SK-N-DZ (cell line): ENCODE measurements at regions not wholly inside any gene's neighbourhood (a gene's known extent, or its start where the extent isn't known, plus 50 kb on each side); places are given as distances from the start of the nearest gene placed in this dataset.
A peak's percentile ranks its signal among the peaks of the same experiment; 100 is the strongest.

Experiments
- DNase-seq: peaks from one replicate; pipeline ENCODE4 v3.0.0-alpha.2; 2015; ENCODE audit warnings: low spot score

DNA sequence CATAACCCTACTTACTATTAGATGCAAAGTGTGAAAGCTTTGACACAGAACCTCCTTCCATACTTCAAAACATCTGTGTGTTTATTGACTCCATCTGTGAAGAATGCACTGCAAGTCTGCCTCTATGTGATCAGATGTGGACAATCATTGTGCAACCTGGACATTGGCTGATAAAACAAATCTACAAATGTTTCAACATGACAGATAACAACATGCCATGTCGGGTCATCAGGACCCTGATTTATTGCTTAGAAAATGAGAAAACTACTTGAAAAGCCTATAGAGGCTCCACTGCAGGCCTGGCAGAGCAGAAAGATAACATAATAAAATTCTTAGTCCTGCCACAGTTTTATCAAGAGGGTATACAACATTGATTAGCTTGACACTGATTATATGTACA, 1286.4 kb downstream of the GRIK2 start:
- peak; percentile 83 for DNase-seq

DNA sequence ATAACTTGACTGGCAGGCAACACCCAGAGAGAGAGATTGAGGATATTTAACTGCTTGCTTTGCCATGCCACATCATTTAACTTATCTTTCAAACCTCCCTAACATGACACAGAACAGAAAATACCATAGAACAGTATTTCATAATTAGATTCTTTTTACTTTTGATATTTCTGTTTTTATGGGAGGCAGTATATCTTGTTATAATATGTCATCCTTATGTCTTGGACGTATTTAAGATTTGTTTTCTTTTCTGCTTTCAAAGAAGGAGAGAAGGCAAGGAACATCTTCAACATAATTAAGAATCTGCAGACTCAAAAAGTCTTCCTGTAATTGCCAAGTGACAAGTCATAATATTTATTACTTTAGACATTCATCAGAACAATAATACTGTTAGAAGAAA, 1283.7 kb downstream of the GRIK2 start:
- peak; percentile 46 for DNase-seq

DNA sequence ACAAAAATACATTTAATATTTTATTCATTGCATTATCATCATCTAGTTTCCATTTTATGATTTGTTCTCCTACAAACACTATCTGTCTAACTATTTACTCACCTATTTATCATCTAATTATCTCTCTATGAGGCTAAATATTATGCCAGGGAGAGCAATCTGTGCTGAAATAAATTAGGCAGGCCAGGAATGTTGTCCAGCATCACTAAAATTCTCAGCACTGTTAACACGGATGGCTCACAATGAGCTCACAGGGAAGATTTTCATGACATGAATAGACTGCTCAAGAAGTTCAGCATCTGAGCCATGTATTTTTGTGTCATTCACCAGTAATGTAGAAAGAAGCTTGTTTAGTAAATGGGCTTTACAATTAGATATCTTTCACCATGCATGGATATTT, 1277.2 kb downstream of the GRIK2 start:
- no peak for DNase-seq

DNA sequence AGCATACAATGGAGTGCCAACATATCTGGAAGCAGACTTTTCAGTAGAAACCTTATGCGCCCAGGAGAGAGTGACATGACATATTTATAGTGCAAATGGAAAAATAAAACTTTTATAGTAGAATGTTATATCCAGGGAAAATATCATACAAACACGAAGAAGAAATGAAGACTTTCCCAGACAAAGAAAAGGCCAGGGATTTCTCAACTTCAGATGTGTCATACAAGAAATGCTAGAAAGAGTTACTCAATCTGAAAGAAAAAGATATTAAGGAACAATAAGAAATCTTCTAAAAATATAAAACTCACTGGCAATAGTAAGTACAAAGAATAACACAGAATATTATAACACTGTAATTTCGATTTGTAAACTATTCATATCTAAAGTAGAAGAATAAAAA, 1269.3 kb downstream of the GRIK2 start:
- no peak for DNase-seq

DNA sequence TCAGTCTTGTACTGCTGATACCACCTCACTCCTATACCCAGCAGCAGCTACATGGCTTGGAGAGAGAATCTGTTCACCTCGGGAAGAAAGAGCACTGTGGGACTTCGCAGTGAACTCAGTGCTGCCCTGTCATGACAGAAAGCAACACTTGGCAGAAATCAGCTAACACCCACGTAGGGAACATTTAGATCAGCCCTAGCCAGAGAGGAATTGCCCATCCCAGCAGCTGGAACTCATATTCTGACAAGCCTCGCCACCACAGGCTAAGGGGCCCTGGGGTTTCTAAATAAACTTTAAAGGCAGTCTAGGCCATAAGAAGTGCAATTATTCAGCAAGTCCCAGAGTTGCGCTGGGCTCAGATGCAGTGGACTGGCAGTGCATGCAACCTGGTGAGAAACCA, 1266.8 kb downstream of the GRIK2 start:
- DNase-seq = no peak

DNA sequence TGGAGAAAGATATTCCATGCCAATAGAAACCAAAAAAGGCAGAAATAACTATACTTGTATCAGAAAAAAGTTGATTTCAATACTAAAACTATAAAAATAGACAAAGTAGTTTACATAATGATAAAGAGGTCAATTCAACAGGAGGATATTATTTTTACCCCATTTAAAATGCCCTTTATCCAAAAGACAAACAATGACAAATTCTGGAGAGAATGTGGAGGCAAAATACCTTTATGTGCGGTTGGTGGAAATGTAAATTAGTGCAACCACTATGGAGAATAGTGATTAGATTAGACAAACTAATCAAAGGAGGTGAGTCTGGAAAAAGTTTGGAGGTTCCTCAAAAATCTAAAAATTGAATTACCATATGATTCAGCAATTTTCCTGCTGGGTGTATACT, 1262.3 kb downstream of the GRIK2 start:
- no peak for DNase-seq

DNA sequence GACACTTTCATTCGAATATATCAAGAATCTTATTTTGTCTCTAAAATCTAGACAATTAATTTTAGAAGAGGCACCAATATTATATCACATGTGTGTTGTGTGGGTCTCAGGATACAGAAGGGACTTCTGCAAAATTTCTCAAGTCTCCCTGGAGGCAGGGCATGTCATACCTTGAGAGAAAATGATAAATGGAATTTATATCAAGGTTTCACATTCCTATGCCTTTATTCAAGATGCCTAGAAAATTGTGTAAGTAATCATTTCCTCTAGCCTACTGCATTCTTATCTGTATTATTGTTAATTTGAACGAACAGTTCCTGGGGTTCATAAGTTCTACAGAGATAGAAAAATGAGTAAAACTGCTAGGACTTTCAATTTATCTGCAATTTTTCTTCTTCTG, 1247.9 kb downstream of the GRIK2 start:
- DNase-seq = no peak

DNA sequence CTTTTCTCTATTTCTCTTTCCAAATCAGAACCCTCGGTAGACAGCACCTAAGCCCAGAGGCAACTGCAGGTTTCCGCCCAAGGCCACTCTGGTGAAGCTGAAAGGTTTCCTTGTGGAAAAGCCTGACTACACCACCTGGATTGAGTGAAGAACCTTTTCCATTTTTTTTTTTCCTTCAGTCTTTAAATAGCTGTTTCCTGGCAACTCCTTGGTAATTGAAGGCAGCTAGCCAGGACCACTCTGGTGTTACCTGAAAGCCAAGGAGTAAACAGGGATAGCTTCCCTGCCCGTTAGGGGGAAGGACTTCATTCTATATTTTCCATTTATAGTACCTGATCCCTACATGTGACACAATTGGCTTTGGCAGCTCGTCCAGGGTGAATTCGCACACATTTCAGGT, 1238.4 kb downstream of the GRIK2 start:
- DNase-seq = no peak

DNA sequence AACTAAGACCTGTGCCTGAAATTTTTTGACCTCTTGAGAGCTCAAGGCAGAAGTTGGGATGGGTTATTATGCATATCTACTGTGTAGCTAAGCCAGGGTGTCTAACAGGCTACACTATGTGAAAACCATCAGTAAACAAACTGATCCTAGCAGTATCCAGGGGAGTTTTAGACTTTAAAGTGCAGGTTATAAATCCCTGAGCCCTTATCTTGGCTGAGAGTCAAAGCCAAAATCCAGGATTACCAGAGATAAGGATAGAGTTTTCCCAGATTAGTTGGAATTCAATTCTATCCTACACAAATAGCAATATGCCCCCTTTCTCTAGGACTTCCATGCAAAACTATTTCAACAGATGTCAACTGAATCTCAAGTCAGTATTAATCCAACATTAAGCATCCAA, 1229.7 kb downstream of the GRIK2 start:
- no peak for DNase-seq

DNA sequence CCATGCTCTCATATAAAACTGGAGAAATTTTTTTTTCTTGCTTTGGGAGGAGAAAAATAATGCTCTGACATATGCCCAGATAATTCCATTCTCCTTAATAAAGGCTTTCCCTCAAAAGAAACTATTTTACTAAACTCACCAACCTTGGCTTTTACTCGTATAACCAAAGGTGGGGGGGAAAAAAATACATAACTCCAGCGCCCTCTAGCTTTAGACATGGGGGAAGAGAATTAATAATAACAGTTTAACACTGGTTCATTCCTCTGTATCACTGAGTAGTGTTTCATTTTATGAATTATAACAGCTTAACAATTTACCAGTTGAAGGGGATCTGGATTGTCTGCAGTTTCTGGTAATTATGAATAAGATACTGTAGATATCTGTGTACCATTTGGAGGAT, 1226.1 kb downstream of the GRIK2 start:
- no peak for DNase-seq

DNA sequence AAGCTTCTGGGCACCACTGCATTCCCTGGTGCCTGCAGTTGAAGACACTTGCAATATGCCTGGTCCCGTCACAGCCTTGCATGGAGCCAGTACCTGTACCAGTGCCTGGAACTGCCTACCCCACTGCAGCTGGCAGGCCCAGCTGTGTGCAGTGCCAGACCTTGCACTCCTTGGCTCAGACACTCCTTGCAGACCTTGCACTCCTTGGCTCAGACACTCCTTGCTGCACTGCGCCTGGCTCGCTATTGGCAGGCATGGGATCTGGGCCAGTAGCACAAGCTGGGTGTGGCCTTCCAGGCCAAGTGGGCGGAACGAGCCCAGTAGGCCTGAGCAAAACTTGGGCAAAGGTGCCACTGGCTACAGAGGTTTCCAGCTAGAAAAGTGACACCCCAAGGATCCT, 1189.1 kb downstream of the GRIK2 start:
- DNase-seq = no peak

DNA sequence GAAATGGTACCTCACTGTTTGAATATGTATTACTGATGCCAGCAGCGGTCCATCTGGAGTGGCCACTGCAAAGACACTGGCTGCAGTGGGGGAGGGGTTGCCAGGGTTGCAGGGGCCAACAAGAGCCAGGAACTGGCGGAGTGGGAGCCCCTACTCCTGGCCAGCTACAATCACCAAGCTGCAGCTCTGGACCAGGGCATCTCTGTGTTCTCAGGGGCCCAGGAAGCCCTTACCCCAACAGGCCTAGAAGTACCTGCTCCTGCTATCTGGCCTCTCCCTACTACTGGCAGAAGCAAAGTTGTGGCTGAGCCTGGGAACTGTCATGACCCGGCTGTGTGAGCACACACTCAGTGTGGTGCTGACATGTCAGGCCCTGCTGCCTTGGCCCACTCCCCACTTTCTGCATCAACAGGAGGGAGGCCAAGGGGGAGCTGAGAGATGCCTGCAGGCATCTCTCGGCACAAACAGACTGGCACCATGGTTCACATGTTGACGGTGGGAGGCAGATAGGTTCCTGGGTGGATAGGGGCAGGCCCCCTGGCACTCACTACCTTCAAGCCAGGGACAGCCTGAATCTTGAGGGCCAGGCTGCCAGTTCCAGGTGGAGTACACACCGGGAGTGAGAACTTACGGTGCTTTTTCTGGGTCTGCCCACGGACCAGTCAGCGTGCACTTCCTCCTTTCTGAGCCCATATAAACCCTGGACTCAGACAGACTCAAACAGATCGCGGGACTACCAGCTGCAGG, 1188.0 kb downstream of the GRIK2 start:
- DNase-seq = no peak

DNA sequence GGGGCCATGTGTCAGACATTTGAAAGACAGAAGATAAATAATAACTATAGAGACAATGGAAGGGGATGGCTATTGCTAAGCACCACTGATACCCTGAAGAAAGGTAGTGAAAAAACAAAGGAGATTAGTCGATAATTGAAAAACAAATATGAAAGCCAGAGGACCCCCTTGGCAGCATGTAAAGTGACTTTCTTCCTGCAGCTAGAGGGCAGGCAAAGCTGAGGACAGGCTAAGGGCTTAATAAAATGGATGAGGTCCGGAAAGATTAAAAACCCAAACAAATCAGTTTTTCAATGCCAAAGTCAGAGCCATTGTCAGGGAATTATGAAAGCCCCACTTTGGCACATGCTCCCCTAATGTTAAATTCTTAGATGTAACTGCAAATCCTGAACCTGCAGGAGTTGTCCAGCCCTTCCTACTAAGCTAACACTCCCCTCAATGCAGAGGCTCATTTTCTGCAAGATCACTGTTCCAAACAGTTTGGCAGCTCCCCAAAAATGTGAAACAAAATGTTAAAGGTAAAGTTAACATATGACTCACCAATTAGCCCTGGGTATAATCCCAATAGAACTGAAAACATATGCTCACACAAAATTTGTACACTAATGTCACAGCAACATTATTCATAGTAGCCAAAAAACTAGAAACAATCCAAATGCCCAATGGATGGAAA, 1177.9 kb downstream of the GRIK2 start:
- DNase-seq = no peak

DNA sequence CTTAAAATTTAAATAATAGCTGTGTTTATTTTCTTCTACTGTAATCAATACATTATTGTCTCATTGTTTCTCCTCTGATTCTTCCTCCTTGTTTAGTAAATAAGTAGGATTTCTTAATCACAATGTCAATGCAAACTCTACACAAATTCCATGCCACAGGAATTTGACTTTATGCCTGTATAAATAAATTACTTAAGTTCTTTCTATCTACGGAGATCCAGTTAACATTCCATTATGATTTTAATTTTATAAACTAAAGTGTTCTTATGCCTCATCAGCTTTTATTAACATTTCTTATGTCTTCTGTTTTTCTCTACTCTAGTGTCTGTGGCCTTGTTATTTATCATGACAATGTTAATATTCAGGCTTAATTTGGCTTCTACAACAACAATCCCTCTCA, 1169.2 kb downstream of the GRIK2 start:
- no peak for DNase-seq

DNA sequence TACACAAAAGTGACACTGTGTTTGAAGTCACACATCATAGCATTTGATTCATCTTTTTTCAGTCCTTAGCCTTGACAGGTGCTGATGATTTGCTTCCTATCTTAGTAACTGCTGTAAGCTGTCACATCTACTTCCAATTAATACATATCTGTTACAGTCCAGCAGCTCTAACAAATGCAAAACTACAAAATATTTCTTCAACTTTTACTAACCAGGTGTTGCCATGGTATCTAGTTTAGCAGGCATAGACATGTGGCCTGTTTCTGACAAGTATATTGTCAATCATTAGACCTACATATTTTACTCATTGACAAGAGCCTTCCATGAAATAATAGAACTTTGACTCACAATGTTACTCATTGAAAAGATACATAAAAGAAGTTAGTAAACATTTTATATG, 1159.7 kb downstream of the GRIK2 start:
- no peak for DNase-seq

DNA sequence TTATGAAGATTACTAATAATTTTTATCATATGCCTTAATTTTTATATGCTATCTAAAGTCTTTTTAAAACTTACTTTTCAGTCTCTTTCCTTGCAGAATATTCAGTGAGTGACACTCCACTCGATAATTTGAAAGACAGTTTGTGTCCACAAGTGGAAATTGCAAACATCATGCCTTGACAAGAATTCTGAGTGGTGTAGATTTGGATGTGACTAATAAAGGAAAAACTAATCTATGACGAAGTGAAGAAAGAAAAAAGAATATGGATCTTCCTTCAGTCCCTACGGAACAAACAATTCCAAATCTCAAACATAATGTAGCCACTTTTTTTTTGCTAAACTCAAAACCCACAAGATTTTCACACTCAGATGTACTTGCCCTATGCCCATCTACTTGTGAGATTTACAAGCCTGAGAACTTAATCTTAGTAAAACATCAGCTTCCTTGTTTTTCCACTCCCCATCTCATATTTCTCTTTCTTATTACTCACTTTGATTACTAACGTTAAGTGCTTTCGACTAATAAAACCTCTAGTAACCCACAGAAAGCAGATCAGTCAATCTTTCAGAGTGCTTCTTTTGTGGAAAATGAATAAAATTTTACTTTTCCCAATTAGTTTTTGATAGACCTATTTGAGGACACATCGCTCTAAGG, 1155.8 kb downstream of the GRIK2 start:
- no peak for DNase-seq

DNA sequence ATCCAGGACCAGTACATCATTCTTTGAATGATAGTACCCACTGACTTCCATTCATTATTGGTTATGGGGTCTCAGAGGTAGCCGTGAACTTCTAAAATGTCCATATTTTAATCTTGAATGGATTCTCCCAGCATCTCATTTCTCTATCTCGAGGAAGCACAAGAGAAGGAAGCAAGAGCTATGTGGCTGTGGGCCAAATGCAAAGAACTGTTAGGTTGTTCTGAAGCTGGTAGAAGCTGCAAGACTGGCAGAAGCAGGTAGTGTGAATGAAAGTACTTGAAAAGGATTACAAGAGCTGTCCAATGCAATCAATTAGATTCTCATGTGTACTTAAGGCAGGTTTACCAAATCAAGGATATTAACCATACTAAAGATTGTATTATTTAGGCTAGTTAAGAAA, 1131.8 kb downstream of the GRIK2 start:
- no peak for DNase-seq

DNA sequence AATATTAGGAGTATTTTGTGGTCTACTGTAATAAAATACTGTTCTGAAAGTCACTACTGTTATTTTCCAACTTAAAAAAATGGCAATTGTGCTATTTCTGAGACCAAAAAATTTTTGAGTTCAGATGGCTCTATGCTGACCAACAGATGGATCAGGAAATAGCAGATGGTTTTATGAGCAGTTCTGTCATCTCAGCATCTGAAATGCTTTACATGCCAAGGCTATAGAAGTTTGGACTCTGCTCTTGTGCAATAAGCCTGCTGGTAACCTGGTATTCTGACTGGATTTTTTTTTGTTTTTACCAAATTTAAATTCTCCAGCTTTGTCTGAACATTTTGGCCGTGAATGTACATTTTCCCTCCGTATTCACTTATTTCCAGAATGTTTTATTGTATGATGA, 1127.5 kb downstream of the GRIK2 start:
- DNase-seq = no peak

DNA sequence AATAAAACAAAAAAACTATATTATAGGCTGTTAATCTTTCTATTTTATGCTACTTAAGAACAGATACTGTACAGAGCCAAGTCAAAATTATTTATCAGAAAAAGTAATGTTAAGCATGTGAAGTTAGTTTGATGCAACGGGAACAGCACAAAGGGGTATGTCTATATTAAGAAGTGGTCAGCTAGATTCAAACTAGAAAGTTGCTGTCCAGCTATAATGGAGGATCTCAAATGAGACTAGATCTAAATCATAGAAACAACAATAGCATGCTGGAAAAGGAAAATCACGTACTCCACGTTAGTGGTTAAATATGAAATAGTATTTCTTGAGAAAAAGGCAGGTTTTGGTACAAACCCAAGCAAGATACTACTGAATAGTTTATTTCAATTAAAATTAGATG, 1124.0 kb downstream of the GRIK2 start:
- DNase-seq = no peak

DNA sequence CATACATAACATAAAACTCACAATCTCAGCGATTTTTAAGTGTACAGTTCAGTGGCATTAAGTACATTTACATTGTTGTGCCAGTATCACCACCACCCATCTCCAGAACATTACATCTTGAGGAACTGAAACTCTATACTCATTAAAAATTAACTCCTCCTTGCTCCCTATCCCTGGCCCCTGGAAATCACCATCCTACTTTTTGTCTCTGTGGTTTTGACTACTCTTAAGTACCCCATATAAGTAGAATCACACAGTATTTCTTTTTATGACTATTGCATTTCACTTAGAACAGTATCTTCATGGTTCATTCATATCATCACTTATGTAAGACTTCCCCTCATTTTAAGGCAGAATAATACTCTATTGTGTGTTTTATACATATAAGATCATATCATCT, 1108.1 kb downstream of the GRIK2 start:
- no peak for DNase-seq

DNA sequence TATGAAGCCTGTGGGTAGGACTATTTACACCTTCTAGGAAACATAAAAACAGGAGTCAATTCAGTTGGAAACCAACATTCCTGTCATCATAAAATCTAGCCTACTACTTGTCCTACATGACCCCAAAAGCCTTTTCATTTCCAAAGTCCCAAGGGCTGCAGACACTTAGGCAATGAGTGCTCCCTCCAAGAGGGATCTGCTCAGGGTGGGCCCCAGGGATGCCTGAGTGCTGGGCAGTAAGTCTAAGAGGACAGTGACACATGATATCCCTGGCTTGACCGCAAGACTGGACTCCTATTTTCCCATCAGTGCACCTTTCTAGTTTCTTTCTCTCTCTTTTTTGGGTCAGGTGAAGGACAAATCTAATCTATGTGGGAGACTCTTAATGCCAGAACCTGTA, 1101.3 kb downstream of the GRIK2 start:
- DNase-seq = no peak

DNA sequence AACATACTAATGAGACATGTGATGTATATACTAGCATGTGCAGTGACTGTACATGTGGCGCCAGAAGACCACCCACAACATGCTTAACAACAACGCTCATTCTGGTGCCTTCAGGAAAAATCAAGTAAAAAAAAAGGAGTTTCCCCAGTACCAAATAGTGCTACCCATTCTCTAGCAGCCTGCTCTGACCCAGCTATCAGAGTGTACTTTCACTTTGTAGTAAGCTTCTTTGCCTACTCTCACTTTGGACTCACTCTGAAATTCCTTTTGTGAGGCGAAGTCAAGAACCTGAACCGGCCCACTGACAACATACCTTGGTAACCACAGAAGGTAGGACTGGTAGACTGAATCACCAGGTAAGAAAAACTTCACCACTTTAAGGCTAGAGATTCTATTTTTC, 1100.0 kb downstream of the GRIK2 start:
- DNase-seq = no peak

DNA sequence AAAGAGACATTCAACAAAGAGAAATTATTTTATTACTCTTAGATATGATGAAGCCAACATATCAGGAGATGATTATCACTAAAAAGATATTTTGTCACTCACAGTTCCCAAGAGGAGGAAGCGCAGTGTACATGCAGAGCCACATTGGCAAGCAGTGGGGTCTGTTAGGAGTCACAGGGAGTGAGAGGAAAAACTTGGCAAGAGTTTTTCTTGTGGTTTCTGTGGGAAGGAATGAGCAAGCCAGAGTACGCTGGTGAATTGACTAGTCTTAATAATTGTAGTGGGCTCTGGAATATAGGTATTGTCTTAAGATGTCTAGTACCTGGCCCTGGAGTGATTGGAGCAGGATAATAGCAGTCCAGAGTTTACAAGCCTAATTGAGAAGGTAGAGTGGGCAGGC, 1095.2 kb downstream of the GRIK2 start:
- DNase-seq = no peak
